GM23338 (cell line): ENCODE measurements at regions not wholly inside any gene's neighbourhood (a gene's known extent, or its start where the extent isn't known, plus 50 kb on each side); places are given as distances from the start of the nearest gene placed in this dataset.
A peak's percentile ranks its signal among the peaks of the same experiment; 100 is the strongest.

Source experiments
- ATAC-seq: fragments of 200-7000 bp; cut with Tn5 transposase; 3 replicates; pipeline ENCODE4 v1.9.1; 2020
- DNase-seq: peaks from one replicate; pipeline ENCODE4 v3.0.0-alpha.2; 2015; ENCODE audit warnings: low spot score
- H2AFZ ChIP-seq: fragments of 200-600 bp; sonication (generic); 2 replicates; pipeline ENCODE4 v1.8.0; 2016; ENCODE audit warnings: antibody characterized with exemption, mild to moderate bottlenecking, moderate library complexity
- H3F3A ChIP-seq: fragments of 200-600 bp; sonication (generic); replicated peaks from 2 replicates; pipeline ENCODE4 v1.8.0; 2017; ENCODE audit warnings: antibody characterized with exemption, mixed run types, low read depth
- H3K27ac ChIP-seq: fragments of 200-600 bp; sonication (generic); 2 replicates; pipeline ENCODE4 v1.6.1; 2016; ENCODE audit warnings: low read depth
- H3K27me3 ChIP-seq: fragments of 200-600 bp; sonication (generic); 2 replicates; pipeline ENCODE4 v1.8.0; 2016; ENCODE audit warnings: mild to moderate bottlenecking, mixed run types, moderate library complexity; ENCODE audit not compliant: insufficient read depth
- H3K36me3 ChIP-seq: fragments of 200-600 bp; sonication (generic); 2 replicates; pipeline ENCODE4 v1.8.0; 2016; ENCODE audit warnings: mild to moderate bottlenecking; ENCODE audit not compliant: insufficient read depth
- H3K4me1 ChIP-seq: fragments of 200-600 bp; sonication (generic); 2 replicates; pipeline ENCODE4 v1.8.0; 2016; ENCODE audit warnings: mild to moderate bottlenecking, moderate library complexity; ENCODE audit not compliant: insufficient read depth
- H3K4me2 ChIP-seq: fragments of 200-600 bp; sonication (generic); 2 replicates; pipeline ENCODE4 v1.7.1; 2017; ENCODE audit warnings: mixed run types
- H3K4me3 ChIP-seq: fragments of 200-600 bp; sonication (generic); 2 replicates; pipeline ENCODE4 v1.6.1; 2016; ENCODE audit warnings: mixed run types
- H3K79me2 ChIP-seq: fragments of 200-600 bp; sonication (generic); replicated peaks from 2 replicates; pipeline ENCODE4 v1.8.0; 2017; ENCODE audit warnings: mild to moderate bottlenecking; ENCODE audit not compliant: insufficient read depth
- H3K9me2 ChIP-seq: fragments of 200-600 bp; sonication (generic); 2 replicates; pipeline ENCODE4 v1.8.0; 2017; ENCODE audit not compliant: insufficient read depth
- H4K20me1 ChIP-seq: fragments of 200-600 bp; sonication (generic); replicated peaks from 2 replicates; pipeline ENCODE4 v1.8.0; 2017; ENCODE audit warnings: mild to moderate bottlenecking; ENCODE audit not compliant: insufficient read depth
- H3K27ac Mint-ChIP-seq: 2 replicates; pipeline ENCODE4 v1.8.0; 2020; ENCODE audit warnings: inconsistent platforms, mild to moderate bottlenecking, moderate library complexity, mixed read lengths
- H3K27me3 Mint-ChIP-seq: 3 replicates; pipeline ENCODE4 v1.8.0; 2022; ENCODE audit warnings: low read depth, mild to moderate bottlenecking, moderate library complexity, mixed read lengths, inconsistent platforms; ENCODE audit not compliant: insufficient read depth, poor library complexity
- H3K36me3 Mint-ChIP-seq: 3 replicates; pipeline ENCODE4 v1.8.0; 2021; ENCODE audit warnings: low read depth, mild to moderate bottlenecking, inconsistent platforms, moderate library complexity, mixed read lengths
- H3K4me1 Mint-ChIP-seq: 3 replicates; pipeline ENCODE4 v1.8.0; 2020; ENCODE audit warnings: mild to moderate bottlenecking, inconsistent platforms, mixed read lengths
- H3K4me3 Mint-ChIP-seq: 3 replicates; pipeline ENCODE4 v1.8.0; 2021; ENCODE audit warnings: moderate library complexity, mild to moderate bottlenecking, inconsistent platforms, mixed read lengths
- H3K9me3 Mint-ChIP-seq: 3 replicates; pipeline ENCODE4 v1.8.0; 2020; ENCODE audit warnings: moderate library complexity, mild to moderate bottlenecking, inconsistent platforms, mixed read lengths
- CREB1 ChIP-seq: fragments of 250-450 bp; sonication (Bioruptor Pico); IDR thresholded peaks from 2 replicates; pipeline ENCODE4 v1.5.0; 2020; ENCODE audit warnings: low read depth, mild to moderate bottlenecking, moderate library complexity
- CTCF ChIP-seq, 2 experiments: fragments of 200-600 bp in 1 of 2; sonication (generic) in 1 of 2; conservative IDR thresholded peaks; 2 replicates each; pipeline versions ENCODE4 v1.5.1 to v1.6.1; 2016 to 2017; ENCODE audit warnings: antibody characterized with exemption in 2 of 2, low read depth in 2 of 2, mild to moderate bottlenecking in 2 of 2, moderate library complexity in 1 of 2
- ETS1 ChIP-seq: IDR thresholded peaks from 2 replicates; pipeline ENCODE4 v1.6.1; 2016; ENCODE audit warnings: antibody characterized with exemption
- JUNB ChIP-seq: IDR thresholded peaks from one replicate; pipeline ENCODE4 v1.6.1; 2016; ENCODE audit warnings: antibody characterized with exemption; ENCODE audit not compliant: unreplicated experiment
- NANOG ChIP-seq: IDR thresholded peaks from 2 replicates; pipeline ENCODE4 v1.6.1; 2016; ENCODE audit warnings: antibody characterized with exemption, borderline replicate concordance
- POLR2AphosphoS5 ChIP-seq: IDR thresholded peaks from 2 replicates; pipeline ENCODE4 v1.6.1; 2016; ENCODE audit warnings: antibody characterized with exemption, low read depth
- REST ChIP-seq: IDR thresholded peaks from one replicate; pipeline ENCODE4 v1.6.1; 2018; ENCODE audit warnings: antibody characterized with exemption; ENCODE audit not compliant: unreplicated experiment
- STAT1 ChIP-seq: IDR thresholded peaks from one replicate; pipeline ENCODE4 v1.6.1; 2016; ENCODE audit warnings: antibody characterized with exemption; ENCODE audit not compliant: unreplicated experiment
- ZNF114 ChIP-seq: fragments of 250-450 bp; sonication (Bioruptor Pico); IDR thresholded peaks from 2 replicates; pipeline ENCODE4 v1.5.0; 2020; ENCODE audit warnings: mild to moderate bottlenecking, moderate library complexity
- ZNF331 ChIP-seq: fragments of 250-450 bp; sonication (Bioruptor Pico); IDR thresholded peaks from 2 replicates; pipeline ENCODE4 v1.5.0; 2020; ENCODE audit warnings: low read depth, mild to moderate bottlenecking, moderate library complexity

- ATAC-seq = peak; percentile 70
- peak overlapping the region; percentile 43; the same call in 1 of the 2 replicates for H3K27ac Mint-ChIP-seq
- H3K27me3 Mint-ChIP-seq = no peaks in the 10 kb centered on the region
- H4K20me1 ChIP-seq = no peaks in the 10 kb centered on the region
- H3K4me3 Mint-ChIP-seq = no peak overlapping the region
- no peak overlapping the region for H3K4me3 ChIP-seq
- H3K27me3 ChIP-seq = no peaks in the 10 kb centered on the region
- H3F3A ChIP-seq = no peaks in the 10 kb centered on the region
- peaks cover 5% of the 10 kb centered on the region for H3K4me1 Mint-ChIP-seq
- H3K27ac ChIP-seq = no peak overlapping the region
- TF ChIP-seq CREB1 (CRISPR knock-in tag) = peak; percentile 44; the same call in 1 of the 2 replicates
- TF ChIP-seq STAT1 = no peak
- peak; percentile 62 to 64 for TF ChIP-seq CTCF (conservative IDR thresholded peaks at IDR 0.05; ENCODE audit: low read depth in 2 of 2)
- no peaks in the 10 kb centered on the region for H3K4me1 ChIP-seq
- H3K36me3 ChIP-seq = no peaks in the 10 kb centered on the region
- H3K79me2 ChIP-seq = no peaks in the 10 kb centered on the region
- no peaks in the 10 kb centered on the region for H3K9me3 Mint-ChIP-seq
- H3K4me2 ChIP-seq = no peak overlapping the region
- no peaks in the 10 kb centered on the region for H3K36me3 Mint-ChIP-seq
- no peak overlapping the region; the same call in 1 of the 2 replicates for H2AFZ ChIP-seq
- H3K9me2 ChIP-seq = no peaks in the 10 kb centered on the region
- peak; percentile 80 for DNase-seq
Observed at GRCh38 chr3:157618075-157618760, 115.0 kb upstream of the VEPH1 start.

- Histone ChIP-seq H3K27ac (no peak overlapping the region), H2AFZ (no peak overlapping the region), H3K4me1 (no peaks in the 10 kb centered on the region), H3F3A (no peaks in the 10 kb centered on the region), H4K20me1 (no peaks in the 10 kb centered on the region), H3K9me2 (no peaks in the 10 kb centered on the region), H3K36me3 (no peaks in the 10 kb centered on the region), H3K27me3 (no peaks in the 10 kb centered on the region), H3K4me3 (no peak overlapping the region), H3K4me2 (no peak overlapping the region), H3K79me2 (no peaks in the 10 kb centered on the region)
- no peaks in the 10 kb centered on the region for H3K27me3 Mint-ChIP-seq
- ATAC-seq (no peak), DNase-seq (no peak)
- no peak overlapping the region for H3K4me3 Mint-ChIP-seq
- no peaks in the 10 kb centered on the region for H3K36me3 Mint-ChIP-seq
- H3K4me1 Mint-ChIP-seq = peaks cover 5% of the 10 kb centered on the region
- no peaks in the 10 kb centered on the region for H3K9me3 Mint-ChIP-seq
- H3K27ac Mint-ChIP-seq = no peak overlapping the region
- TF ChIP-seq CREB1 (CRISPR knock-in tag) (no peak), ETS1 (no peak), ZNF114 (CRISPR knock-in tag) (no peak), JUNB (no peak), REST (no peak), POLR2AphosphoS5 (no peak), NANOG (no peak), ZNF331 (CRISPR knock-in tag) (no peak)
Observed at GRCh38 chr3:157614896-157615295, 111.7 kb upstream of the VEPH1 start.
